K562 (cell line): ENCODE measurements at regions not wholly inside any gene's neighbourhood (a gene's known extent, or its start where the extent isn't known, plus 50 kb on each side); places are given as distances from the start of the nearest gene placed in this dataset.
A peak's percentile ranks its signal among the peaks of the same experiment; 100 is the strongest.

ENCODE experiments used
- ATAC-seq: fragments of 200-7000 bp; cut with Tn5 transposase; 3 replicates; pipeline ENCODE4 v1.9.1; 2020; ENCODE audit warnings: moderate library complexity
- BruUV-seq: library from RNA; stranded (reverse); fragments of 400-500 nt; replicated peaks from 2 replicates; lab custom pipeline; 2021; lab: Mats Ljungman, UMichigan
- CTCF ChIA-PET: fragments of 300-600 bp; formaldehyde crosslinking; extraction: SDS; loops from one replicate; lab custom pipeline; 2021; ENCODE audit warnings: low intra/inter-chr PET ratio; lab: Yijun Ruan, JAX
- POLR2A ChIA-PET: fragments of 300-600, 350-650 bp; sonication (Branson Sonifier 250); formaldehyde crosslinking; extraction: SDS; loops from one replicate; lab custom pipeline; 2021; ENCODE audit warnings: antibody characterized with exemption, inconsistent platforms; lab: Yijun Ruan, JAX
- DNase-seq, 4 experiments: peaks; one replicate each; pipeline versions ENCODE4 v3.0.0 to v3.0.0-alpha.2; 2011 to 2018; ENCODE audit warnings: low spot score in 3 of 4, mixed read lengths in 3 of 4; ENCODE audit errors: extremely low read depth in 1 of 4
- FAIRE-seq: peaks from 2 replicates; lab custom pipeline; 2011; peaks lifted over from hg19 to GRCh38; lab: Jason Lieb, UNC
- H2AFZ ChIP-seq: 2 replicates; pipeline ENCODE4 v1.6.0; 2011; ENCODE audit warnings: low read depth, low read length, control low read depth, inconsistent platforms
- H3K27ac ChIP-seq: fragments of 200-600 bp; 3 replicates; pipeline ENCODE4 v1.8.0; 2011; ENCODE audit warnings: low read depth, mild to moderate bottlenecking, control low read depth, inconsistent platforms, low read length, moderate library complexity, mixed read lengths; ENCODE audit errors: extremely low read depth
- H3K27me3 ChIP-seq, 2 experiments: fragments of 300-600 bp in 1 of 2; 2 replicates in 1 of 2; 3 replicates in 1 of 2; pipeline versions ENCODE4 v1.6.0 to v1.8.0; 2011; ENCODE audit warnings: inconsistent platforms in 2 of 2, low read length in 2 of 2, mild to moderate bottlenecking in 1 of 2, mixed read lengths in 1 of 2, moderate library complexity in 1 of 2; ENCODE audit not compliant: control insufficient read depth in 2 of 2, insufficient read depth in 2 of 2
- H3K36me3 ChIP-seq: fragments of 300-600 bp; 3 replicates; pipeline ENCODE4 v1.8.0; 2011; ENCODE audit warnings: mild to moderate bottlenecking, low read length, inconsistent platforms; ENCODE audit not compliant: control insufficient read depth, insufficient read depth
- H3K4me1 ChIP-seq, 2 experiments: fragments of 200-600 bp in 1 of 2; replicated peaks in 1 of 2; 2 replicates in 1 of 2; 3 replicates in 1 of 2; pipeline versions ENCODE4 v1.5.1 to v1.8.0; 2011; ENCODE audit warnings: inconsistent platforms in 2 of 2, low read length in 2 of 2, mild to moderate bottlenecking in 1 of 2, mixed read lengths in 1 of 2, moderate library complexity in 1 of 2; ENCODE audit not compliant: control insufficient read depth in 2 of 2, insufficient read depth in 2 of 2
- H3K4me2 ChIP-seq: 2 replicates; pipeline ENCODE4 v1.6.1; 2011; ENCODE audit warnings: low read length, control low read depth, inconsistent platforms, mixed read lengths; ENCODE audit not compliant: insufficient read depth
- H3K4me3 ChIP-seq: fragments of 200-600 bp; sonication (generic), shearing (Covaris generic); 2 replicates; pipeline ENCODE4 v1.5.1; 2016; ENCODE audit warnings: control low read depth, inconsistent platforms
- H3K79me2 ChIP-seq: fragments of 200-600 bp; 3 replicates; pipeline ENCODE4 v1.8.0; 2011; ENCODE audit warnings: low read length, inconsistent platforms; ENCODE audit not compliant: control insufficient read depth, insufficient read depth
- H3K9ac ChIP-seq, 2 experiments: 2 replicates each; pipeline versions ENCODE4 v1.6.0 to v1.6.1; 2011; ENCODE audit warnings: low read depth in 2 of 2, low read length in 2 of 2, control low read depth in 1 of 2, inconsistent platforms in 1 of 2, mild to moderate bottlenecking in 1 of 2, mixed read lengths in 1 of 2; ENCODE audit not compliant: insufficient read depth in 1 of 2
- H3K9me1 ChIP-seq: one replicate; pipeline ENCODE4 v1.6.0; 2011; ENCODE audit warnings: inconsistent platforms, mild to moderate bottlenecking, low read length, moderate library complexity; ENCODE audit not compliant: control insufficient read depth, insufficient read depth
- H3K9me3 ChIP-seq: replicated peaks from 2 replicates; pipeline ENCODE4 v1.5.1; 2011; ENCODE audit warnings: low read depth, low read length, inconsistent platforms; ENCODE audit not compliant: control insufficient read depth, insufficient read depth
- H4K20me1 ChIP-seq: replicated peaks from 2 replicates; pipeline ENCODE4 v1.6.1; 2011; ENCODE audit warnings: low read length, inconsistent platforms, mixed read lengths; ENCODE audit not compliant: control insufficient read depth, insufficient read depth
- CBFA2T2 ChIP-seq: fragments of 450-650 bp; conservative IDR thresholded peaks from 2 replicates; pipeline ENCODE4 v1.6.1; 2017; ENCODE audit warnings: mild to moderate bottlenecking
- MEF2D ChIP-seq: conservative IDR thresholded peaks from 2 replicates; pipeline ENCODE4 v1.6.1; 2016; ENCODE audit warnings: low read depth, missing genetic modification characterization, missing compliant biosample characterization
- SMARCC2 ChIP-seq: fragments of 450-650 bp; IDR thresholded peaks from 2 replicates; pipeline ENCODE4 v1.6.1; 2017; ENCODE audit warnings: antibody characterized with exemption, moderate library complexity, mild to moderate bottlenecking, low read depth
- STAG1 ChIP-seq: sonication (generic); formaldehyde crosslinking; IDR thresholded peaks from 2 replicates; pipeline ENCODE4 v1.5.0; 2020; ENCODE audit warnings: missing genetic modification reagents, borderline replicate concordance
- ZFP1 ChIP-seq: fragments of 450-650 bp; formaldehyde crosslinking; IDR thresholded peaks from 2 replicates; pipeline ENCODE4 v1.4.0; 2020; ENCODE audit warnings: mild to moderate bottlenecking, mixed read lengths
- ZNF282 ChIP-seq: sonication (generic); formaldehyde crosslinking; IDR thresholded peaks from 2 replicates; pipeline ENCODE4 v1.8.1; 2023; ENCODE audit warnings: missing genetic modification reagents
- WGBS: fragments of 100-300 bp; shearing (Covaris generic); methylation state at CpG from one replicate; pipeline ENCODE4 v1.1.6; 2016; ENCODE audit warnings: low coverage, mixed read lengths; ENCODE audit not compliant: insufficient coverage; ENCODE audit errors: missing lambda C conversion rate; 5-methylcytosine and 5-hydroxymethylcytosine counted together
- in situ Hi-C: fragments of 300-500 bp; cut with MboI; formaldehyde crosslinking; loops from 4 replicates; pipeline ENCODE4 v1.15.0; 2018; ENCODE audit warnings: inconsistent platforms, mixed read lengths
- intact Hi-C: fragments of 100-400 bp; cut with micrococcal nuclease; formaldehyde crosslinking; loops from 2 replicates; pipeline ENCODE4 v1.14.2; 2022
- TF ChIP-seq, protein P1 (sequence below): fragments of 250-450 bp; sonication (Bioruptor Pico); IDR thresholded peaks from 2 replicates; pipeline ENCODE4 v1.8.0; 2022; ENCODE audit warnings: moderate library complexity, mild to moderate bottlenecking, inconsistent platforms
- TF ChIP-seq, protein P2 (sequence below): fragments of 250-450 bp; sonication (Bioruptor Pico); IDR thresholded peaks from 2 replicates; pipeline ENCODE4 v1.8.0; 2022; ENCODE audit warnings: inconsistent platforms, mild to moderate bottlenecking, moderate library complexity, borderline replicate concordance

DNA sequence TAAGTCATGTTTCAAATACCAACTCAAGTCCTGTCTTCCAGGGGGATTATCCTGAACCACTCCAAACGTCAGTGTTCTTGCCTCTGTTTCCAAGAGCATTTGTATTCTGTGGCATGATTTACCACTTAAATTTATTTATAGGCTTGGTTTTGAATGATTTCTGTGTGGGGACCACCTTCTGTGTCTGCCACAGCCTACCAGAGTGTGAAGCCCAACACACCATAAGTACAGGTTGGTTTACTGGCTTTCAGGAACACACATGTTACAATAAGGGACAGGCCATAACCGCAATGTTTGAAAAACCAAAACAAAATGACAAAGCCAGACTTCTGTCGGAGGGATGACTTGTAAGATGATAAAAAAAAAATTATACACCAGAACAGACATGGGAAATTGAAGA lies 56.5 kb upstream of the MAP3K7 start:
- Histone ChIP-seq H3K4me2 (no peak overlapping the region), H2AFZ (no peak overlapping the region), H3K27me3 (no peaks in the 10 kb centered on the region), H3K9ac (no peak overlapping the region), H3K27ac (no peak overlapping the region), H3K4me1 (no peaks in the 10 kb centered on the region), H3K79me2 (no peaks in the 10 kb centered on the region), H3K9me1 (no peaks in the 10 kb centered on the region), H3K9me3 (no peaks in the 10 kb centered on the region), H4K20me1 (no peaks in the 10 kb centered on the region), H3K4me3 (no peak overlapping the region), H3K36me3 (no peaks in the 10 kb centered on the region)
- BruUV-seq = no TSS peak
- in situ Hi-C loops = no loop called here
- ChIA-PET POLR2A (no interaction called here), CTCF (no interaction called here)
- WGBS = 2% methylated on average over 3 of the region's 3 CpGs
- no peak for DNase-seq
- TF ChIP-seq, protein P1, sequence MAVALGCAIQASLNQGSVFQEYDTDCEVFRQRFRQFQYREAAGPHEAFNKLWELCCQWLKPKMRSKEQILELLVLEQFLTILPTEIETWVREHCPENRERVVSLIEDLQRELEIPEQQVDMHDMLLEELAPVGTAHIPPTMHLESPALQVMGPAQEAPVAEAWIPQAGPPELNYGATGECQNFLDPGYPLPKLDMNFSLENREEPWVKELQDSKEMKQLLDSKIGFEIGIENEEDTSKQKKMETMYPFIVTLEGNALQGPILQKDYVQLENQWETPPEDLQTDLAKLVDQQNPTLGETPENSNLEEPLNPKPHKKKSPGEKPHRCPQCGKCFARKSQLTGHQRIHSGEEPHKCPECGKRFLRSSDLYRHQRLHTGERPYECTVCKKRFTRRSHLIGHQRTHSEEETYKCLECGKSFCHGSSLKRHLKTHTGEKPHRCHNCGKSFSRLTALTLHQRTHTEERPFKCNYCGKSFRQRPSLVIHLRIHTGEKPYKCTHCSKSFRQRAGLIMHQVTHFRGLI (CRISPR knock-in tag) = peak; percentile 76; the same call in 1 of the 2 replicates
- TF ChIP-seq ZFP1 (CRISPR knock-in tag) = no peak
- intact Hi-C loops = no loop called here
- FAIRE-seq = no peak
- no peak for ATAC-seq

DNA sequence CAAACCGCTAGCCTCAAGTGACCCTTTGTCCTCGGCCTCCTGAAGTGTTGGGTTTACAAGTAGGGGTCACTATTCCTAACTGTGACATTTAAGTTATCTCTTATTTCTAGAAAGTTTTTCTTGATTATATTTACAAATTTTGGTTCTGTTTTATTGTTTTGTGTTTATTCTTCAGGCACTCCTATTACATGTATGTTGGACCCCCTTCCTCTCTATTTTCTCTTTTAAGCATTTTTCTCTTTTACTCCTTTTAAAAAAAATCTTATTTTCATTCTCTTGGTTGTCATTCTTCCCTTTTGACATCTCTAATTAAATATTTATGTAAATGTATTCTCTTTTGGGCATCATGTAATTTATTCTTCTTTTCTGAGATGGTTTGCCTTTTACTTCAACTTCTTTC lies 50.4 kb upstream of the MAP3K7 start:
- no peak for TF ChIP-seq STAG1
- TF ChIP-seq MEF2D (tag) = no peak
- no peak for TF ChIP-seq CBFA2T2
- TF ChIP-seq ZNF282 (CRISPR knock-in tag) = no peak
- TF ChIP-seq, protein P2, sequence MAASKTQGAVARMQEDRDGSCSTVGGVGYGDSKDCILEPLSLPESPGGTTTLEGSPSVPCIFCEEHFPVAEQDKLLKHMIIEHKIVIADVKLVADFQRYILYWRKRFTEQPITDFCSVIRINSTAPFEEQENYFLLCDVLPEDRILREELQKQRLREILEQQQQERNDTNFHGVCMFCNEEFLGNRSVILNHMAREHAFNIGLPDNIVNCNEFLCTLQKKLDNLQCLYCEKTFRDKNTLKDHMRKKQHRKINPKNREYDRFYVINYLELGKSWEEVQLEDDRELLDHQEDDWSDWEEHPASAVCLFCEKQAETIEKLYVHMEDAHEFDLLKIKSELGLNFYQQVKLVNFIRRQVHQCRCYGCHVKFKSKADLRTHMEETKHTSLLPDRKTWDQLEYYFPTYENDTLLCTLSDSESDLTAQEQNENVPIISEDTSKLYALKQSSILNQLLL = no peak
- TF ChIP-seq SMARCC2 = no peak
- no peaks in the 10 kb centered on the region for H3K9me1 ChIP-seq
- no peak overlapping the region for H2AFZ ChIP-seq
- POLR2A ChIA-PET = no interaction called here
- in situ Hi-C loops (no loop called here), intact Hi-C loops (no loop called here)
- no peak for FAIRE-seq
- CTCF ChIA-PET = no interaction called here
- 0% methylated on average over 2 of the region's 2 CpGs for WGBS
- no peaks in the 10 kb centered on the region for H3K9me3 ChIP-seq
- H3K79me2 ChIP-seq = no peaks in the 10 kb centered on the region
- no peaks in the 10 kb centered on the region for H3K36me3 ChIP-seq
- H3K9ac ChIP-seq = no peak overlapping the region
- H3K27me3 ChIP-seq = no peaks in the 10 kb centered on the region
- BruUV-seq = no TSS peak
- H3K4me1 ChIP-seq = no peaks in the 10 kb centered on the region
- no peak overlapping the region for H3K4me2 ChIP-seq
- ATAC-seq = no peak
- H3K4me3 ChIP-seq = no peak overlapping the region
- no peaks in the 10 kb centered on the region for H4K20me1 ChIP-seq
- no peak overlapping the region for H3K27ac ChIP-seq
- DNase-seq = no peak
